DND-41 (cell line): ENCODE measurements at regions not wholly inside any gene's neighbourhood (a gene's known extent, or its start where the extent isn't known, plus 50 kb on each side); places are given as distances from the start of the nearest gene placed in this dataset.

Experiments
- CTCF ChIP-seq: IDR thresholded peaks from 2 replicates; pipeline ENCODE4 v1.5.1; 2012; ENCODE audit warnings: borderline replicate concordance, low read length, moderate library complexity, mild to moderate bottlenecking; ENCODE audit not compliant: poor library complexity, severe bottlenecking; ENCODE audit errors: extremely low read depth
- EZH2 ChIP-seq: IDR thresholded peaks from 3 replicates; pipeline ENCODE4 v1.6.1; 2012; ENCODE audit warnings: borderline replicate concordance, low read depth, mild to moderate bottlenecking, moderate library complexity, low read length, inconsistent platforms; ENCODE audit not compliant: severe bottlenecking

DNA sequence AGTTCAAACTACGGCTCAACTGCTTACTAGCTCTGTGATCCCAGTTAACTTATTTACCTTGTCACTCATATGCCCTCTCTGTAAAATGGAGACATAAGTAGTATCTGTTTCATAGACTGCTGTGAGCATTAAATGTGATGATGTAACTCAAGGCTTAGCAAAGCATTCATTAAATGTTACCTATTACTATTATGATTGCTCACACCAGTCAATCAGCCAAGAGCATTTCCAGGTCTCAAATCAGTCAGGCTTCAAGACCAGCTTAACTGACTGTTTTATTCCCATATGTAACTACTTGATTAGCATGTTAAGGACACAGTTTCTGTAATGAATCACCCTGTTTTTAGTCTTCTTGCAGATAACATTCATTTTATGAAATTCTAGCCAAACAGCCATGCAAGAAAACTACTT, 413.3 kb downstream of the MLLT3 start:
- TF ChIP-seq CTCF (no peak), EZH2 (no peak)
